LoVo (cell line): ENCODE measurements at regions not wholly inside any gene's neighbourhood (a gene's known extent, or its start where the extent isn't known, plus 50 kb on each side); places are given as distances from the start of the nearest gene placed in this dataset.
"Not testable (repeated sequence)": the region's sequence is repeated elsewhere in the genome, so short reads cannot be mapped to it uniquely, and the experiment has no call there.

ENCODE experiments used
- DNase-seq: peaks from one replicate; pipeline ENCODE4 v3.0.0-alpha.2; 2016; ENCODE audit warnings: low spot score

- DNase-seq: no peak
These were observed 298.3 kb downstream of the ARL4A start for GRCh38 chr7:12985752-12986151.

GRCh38 chr7:12987238-12987637, 299.8 kb downstream of the ARL4A start:
- no peak for DNase-seq

- DNase-seq: no peak
These were observed 303.0 kb downstream of the ARL4A start for GRCh38 chr7:12990440-12990839.

- DNase-seq: no peak
These were observed 305.6 kb downstream of the ARL4A start for GRCh38 chr7:12993025-12993424.

GRCh38 chr7:12995912-12996469, 308.6 kb downstream of the ARL4A start:
- DNase-seq: no peak

- no peak for DNase-seq
These were observed 319.9 kb downstream of the ARL4A start for GRCh38 chr7:13007331-13007730.

GRCh38 chr7:13009517-13009916, 322.1 kb downstream of the ARL4A start:
- DNase-seq: no peak

- no peak for DNase-seq
These were observed 326.6 kb downstream of the ARL4A start for GRCh38 chr7:13014011-13014410.

GRCh38 chr7:13016036-13016581, 328.7 kb downstream of the ARL4A start:
- DNase-seq: no peak

- peak; percentile 58 for DNase-seq
These were observed 329.3 kb downstream of the ARL4A start for GRCh38 chr7:13016592-13017332.

GRCh38 chr7:13017333-13017857, 330.0 kb downstream of the ARL4A start:
- peak; percentile 86 for DNase-seq

- peak; percentile 50 for DNase-seq
These were observed 330.4 kb downstream of the ARL4A start for GRCh38 chr7:13017881-13018280.

GRCh38 chr7:13021566-13022300, 334.3 kb downstream of the ARL4A start:
- no peak for DNase-seq

GRCh38 chr7:13024121-13024674, 336.8 kb downstream of the ARL4A start:
- no peak for DNase-seq

- DNase-seq: not testable (repeated sequence)
These were observed 337.6 kb downstream of the ARL4A start for GRCh38 chr7:13025043-13025442.

GRCh38 chr7:13027321-13027720, 339.9 kb downstream of the ARL4A start:
- no peak for DNase-seq

GRCh38 chr7:13028036-13028824, 340.8 kb downstream of the ARL4A start:
- DNase-seq: no peak

GRCh38 chr7:13028825-13029099, 341.3 kb downstream of the ARL4A start:
- no peak for DNase-seq

- no peak for DNase-seq
These were observed 344.0 kb downstream of the ARL4A start for GRCh38 chr7:13031468-13031867.

GRCh38 chr7:13032084-13032483, 344.7 kb downstream of the ARL4A start:
- no peak for DNase-seq

- no peak for DNase-seq
These were observed 345.1 kb downstream of the ARL4A start for GRCh38 chr7:13032576-13032975.

- DNase-seq: no peak
These were observed 347.3 kb downstream of the ARL4A start for GRCh38 chr7:13034693-13035092.
